PC-3 (cell line): ENCODE measurements at regions not wholly inside any gene's neighbourhood (a gene's known extent, or its start where the extent isn't known, plus 50 kb on each side); places are given as distances from the start of the nearest gene placed in this dataset.

Experiments
- ATAC-seq: fragments of 200-7000 bp; cut with Tn5 transposase; 2 replicates; pipeline ENCODE4 v1.9.1; 2020; ENCODE audit warnings: mild to moderate bottlenecking, moderate library complexity
- BruUV-seq: library from RNA; stranded (reverse); fragments of 400-500 nt; replicated peaks from 2 replicates; lab custom pipeline; 2021; lab: Mats Ljungman, UMichigan
- CTCF ChIA-PET: fragments of 300-600 bp; sonication (Branson Sonifier 250); formaldehyde crosslinking; loops from one replicate; lab custom pipeline; 2022; ENCODE audit warnings: antibody characterized with exemption; lab: Charles Lee
- POLR2A ChIA-PET: fragments of 300-600 bp; sonication (Branson Sonifier 250); formaldehyde crosslinking; loops from one replicate; lab custom pipeline; 2022; ENCODE audit warnings: antibody characterized with exemption; ENCODE audit not compliant: unreplicated experiment; lab: Charles Lee
- DNase-seq: peaks from one replicate; pipeline ENCODE4 v3.0.0-alpha.2; 2015
- H2AFZ ChIP-seq: fragments of 300-600 bp; sonication (generic); 2 replicates; pipeline ENCODE4 v1.6.0; 2016; ENCODE audit warnings: antibody characterized with exemption, low read length
- H3F3A ChIP-seq: fragments of 300-600 bp; sonication (generic); one replicate; pipeline ENCODE4 v1.6.0; 2017; ENCODE audit warnings: antibody characterized with exemption, low read length, control low read depth, mild to moderate bottlenecking; ENCODE audit not compliant: unreplicated experiment
- H3K27ac ChIP-seq: fragments of 300-600 bp; sonication (generic); 2 replicates; pipeline ENCODE4 v1.5.1; 2016; ENCODE audit warnings: mild to moderate bottlenecking, low read length
- H3K27me3 ChIP-seq: fragments of 300-600 bp; sonication (generic); 2 replicates; pipeline ENCODE4 v1.6.1; 2016; ENCODE audit warnings: low read length, mixed read lengths
- H3K36me3 ChIP-seq: fragments of 300-600 bp; sonication (generic); 2 replicates; pipeline ENCODE4 v1.6.1; 2016; ENCODE audit warnings: low read depth, mixed run types, low read length, mixed read lengths
- H3K4me1 ChIP-seq: fragments of 300-600 bp; sonication (generic); 2 replicates; pipeline ENCODE4 v1.5.1; 2016; ENCODE audit warnings: low read length; ENCODE audit not compliant: insufficient read depth
- H3K4me2 ChIP-seq: fragments of 300-600 bp; sonication (generic); 2 replicates; pipeline ENCODE4 v1.6.0; 2016; ENCODE audit warnings: low read length
- H3K4me3 ChIP-seq: fragments of 300-600 bp; sonication (generic); 2 replicates; pipeline ENCODE4 v1.5.1; 2016; ENCODE audit warnings: mild to moderate bottlenecking, low read length, mixed read lengths
- H3K79me2 ChIP-seq: fragments of 300-600 bp; sonication (generic); 2 replicates; pipeline ENCODE4 v1.6.1; 2017; ENCODE audit warnings: low read length, mixed read lengths
- H3K9ac ChIP-seq: fragments of 300-600 bp; sonication (generic); 2 replicates; pipeline ENCODE4 v1.6.0; 2016; ENCODE audit warnings: mild to moderate bottlenecking, low read length
- H3K9me2 ChIP-seq: fragments of 300-600 bp; sonication (generic); replicated peaks from 2 replicates; pipeline ENCODE4 v1.6.1; 2016; ENCODE audit warnings: mixed run types, low read length, mixed read lengths
- H3K9me3 ChIP-seq: fragments of 300-600 bp; sonication (generic); 2 replicates; pipeline ENCODE4 v1.6.1; 2016; ENCODE audit warnings: low read length, mixed read lengths
- H4K20me1 ChIP-seq: fragments of 300-600 bp; sonication (generic); 2 replicates; pipeline ENCODE4 v1.6.1; 2016; ENCODE audit warnings: low read length, mixed read lengths
- EZH2 ChIP-seq: fragments of 300-600 bp; sonication (generic); IDR thresholded peaks from one replicate; pipeline ENCODE4 v1.6.1; 2017; ENCODE audit warnings: antibody characterized with exemption, mild to moderate bottlenecking, low read length; ENCODE audit not compliant: unreplicated experiment
- EZH2phosphoT487 ChIP-seq: fragments of 300-600 bp; sonication (generic); IDR thresholded peaks from 2 replicates; pipeline ENCODE4 v1.6.1; 2018; ENCODE audit warnings: mild to moderate bottlenecking, antibody characterized with exemption, low read length, borderline replicate concordance
- intact Hi-C: fragments of 100-400 bp; cut with micrococcal nuclease; formaldehyde crosslinking; loops from 2 replicates; pipeline ENCODE4 v1.9.0; 2023
- TF ChIP-seq, protein P1 (sequence below): fragments of 300-600 bp; sonication (generic); conservative IDR thresholded peaks from 2 replicates; pipeline ENCODE4 v1.5.1; 2017; ENCODE audit warnings: antibody characterized with exemption, low read depth, mild to moderate bottlenecking, low read length

DNA sequence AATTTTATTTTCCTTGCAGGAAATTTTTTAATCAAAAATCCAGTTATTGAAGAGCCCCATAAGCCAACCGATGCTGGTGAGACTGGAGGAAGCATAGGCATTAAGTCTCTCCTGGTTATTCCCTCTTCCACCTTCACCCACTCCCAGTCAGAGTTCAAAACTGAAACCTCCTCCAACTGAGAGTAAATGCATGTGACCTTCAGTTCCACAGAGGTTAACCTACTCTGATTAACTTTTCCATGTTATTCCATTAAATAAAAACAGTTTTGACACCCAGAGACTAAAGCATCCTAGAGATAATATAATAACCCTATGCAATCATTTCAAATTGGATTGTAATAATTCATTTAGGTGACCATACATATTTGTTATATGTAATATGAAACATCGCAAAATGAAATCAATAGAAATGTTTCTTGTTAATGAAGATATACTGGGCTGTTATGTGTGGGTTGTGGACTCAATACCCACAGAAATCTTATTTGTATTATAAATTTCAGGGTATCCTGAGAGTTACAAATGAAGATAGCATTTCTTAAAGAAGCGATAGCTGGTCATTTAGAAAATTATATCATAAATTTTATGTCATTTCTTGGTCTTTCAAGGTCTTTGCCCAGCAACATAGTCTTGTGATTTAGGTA, 376.5 kb downstream of the SETD4 start:
- no peaks in the 10 kb centered on the region for H3K9me3 ChIP-seq
- no peaks in the 10 kb centered on the region for H4K20me1 ChIP-seq
- H3K4me3 ChIP-seq = no peak overlapping the region
- no peak overlapping the region for H3K9ac ChIP-seq
- BruUV-seq = no TSS peak
- H3K27me3 ChIP-seq = no peaks in the 10 kb centered on the region
- H3K79me2 ChIP-seq = no peaks in the 10 kb centered on the region
- POLR2A ChIA-PET = no interaction called here
- H3K4me2 ChIP-seq = no peak overlapping the region
- H3K36me3 ChIP-seq = no peaks in the 10 kb centered on the region
- H3K27ac ChIP-seq = no peak overlapping the region
- no peaks in the 10 kb centered on the region for H3K9me2 ChIP-seq
- TF ChIP-seq EZH2phosphoT487 (no peak), EZH2 (no peak)
- TF ChIP-seq, protein P1, sequence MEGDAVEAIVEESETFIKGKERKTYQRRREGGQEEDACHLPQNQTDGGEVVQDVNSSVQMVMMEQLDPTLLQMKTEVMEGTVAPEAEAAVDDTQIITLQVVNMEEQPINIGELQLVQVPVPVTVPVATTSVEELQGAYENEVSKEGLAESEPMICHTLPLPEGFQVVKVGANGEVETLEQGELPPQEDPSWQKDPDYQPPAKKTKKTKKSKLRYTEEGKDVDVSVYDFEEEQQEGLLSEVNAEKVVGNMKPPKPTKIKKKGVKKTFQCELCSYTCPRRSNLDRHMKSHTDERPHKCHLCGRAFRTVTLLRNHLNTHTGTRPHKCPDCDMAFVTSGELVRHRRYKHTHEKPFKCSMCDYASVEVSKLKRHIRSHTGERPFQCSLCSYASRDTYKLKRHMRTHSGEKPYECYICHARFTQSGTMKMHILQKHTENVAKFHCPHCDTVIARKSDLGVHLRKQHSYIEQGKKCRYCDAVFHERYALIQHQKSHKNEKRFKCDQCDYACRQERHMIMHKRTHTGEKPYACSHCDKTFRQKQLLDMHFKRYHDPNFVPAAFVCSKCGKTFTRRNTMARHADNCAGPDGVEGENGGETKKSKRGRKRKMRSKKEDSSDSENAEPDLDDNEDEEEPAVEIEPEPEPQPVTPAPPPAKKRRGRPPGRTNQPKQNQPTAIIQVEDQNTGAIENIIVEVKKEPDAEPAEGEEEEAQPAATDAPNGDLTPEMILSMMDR = no peak
- no peak for ATAC-seq
- intact Hi-C loops = no loop called here
- DNase-seq = no peak
- no peaks in the 10 kb centered on the region for H3K4me1 ChIP-seq
- H2AFZ ChIP-seq = no peak overlapping the region
- H3F3A ChIP-seq = no peaks in the 10 kb centered on the region
- CTCF ChIA-PET = no interaction called here

DNA sequence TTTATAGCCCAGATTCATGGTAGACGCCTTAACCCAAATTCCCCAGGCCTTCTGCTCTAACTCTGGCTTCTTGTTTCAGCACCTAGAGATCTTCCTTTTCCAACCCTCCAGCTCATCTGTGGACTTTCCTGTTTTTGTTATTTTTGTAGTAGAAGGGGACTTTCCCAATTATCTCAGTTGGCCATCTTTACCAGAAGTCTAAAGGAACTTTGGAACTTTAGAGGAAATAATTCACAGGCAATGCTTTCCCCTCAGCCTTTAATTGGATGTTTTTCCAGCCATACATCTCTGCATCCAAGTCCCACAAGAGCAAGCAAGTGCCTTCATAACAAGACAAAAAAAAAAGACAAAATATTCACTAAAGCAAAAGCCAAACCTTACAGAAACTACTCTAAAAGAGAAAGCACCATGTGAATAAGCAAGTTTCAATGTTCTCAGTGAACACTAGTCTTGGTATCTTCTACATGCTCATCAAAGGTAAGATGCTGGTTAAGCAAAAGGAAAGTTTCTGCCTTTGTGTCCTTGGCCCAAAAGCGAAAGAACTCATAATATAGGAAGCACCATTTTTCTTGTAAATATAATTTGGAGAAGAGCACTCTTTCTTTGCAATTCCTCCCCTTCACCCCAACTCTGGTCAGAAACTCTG, 377.3 kb downstream of the SETD4 start:
- POLR2A ChIA-PET = no interaction called here
- TF ChIP-seq, protein P1 = no peak
- TF ChIP-seq EZH2phosphoT487 (no peak), EZH2 (no peak)
- H3K9me2 ChIP-seq = no peaks in the 10 kb centered on the region

DNA sequence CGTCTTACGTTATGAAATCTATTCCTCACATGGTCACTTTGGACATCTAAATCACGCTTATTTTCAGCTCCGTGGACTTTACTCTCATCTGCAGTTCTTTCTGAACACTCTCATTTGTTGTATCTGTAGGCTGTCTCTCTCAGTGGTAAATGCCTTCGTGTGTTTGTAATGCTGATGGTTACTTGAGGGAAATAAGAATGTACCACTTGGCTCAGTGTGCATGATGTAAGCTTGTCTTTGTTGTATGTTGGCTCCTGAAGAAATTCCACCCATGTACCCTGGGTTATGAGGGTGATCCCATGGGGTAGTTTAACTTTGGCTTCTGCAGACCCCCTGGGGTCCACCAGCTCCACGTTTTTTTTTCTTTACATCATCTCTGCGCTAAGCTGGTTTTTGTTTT, 378.4 kb downstream of the SETD4 start:
- Histone ChIP-seq H3F3A (no peaks in the 10 kb centered on the region), H3K27me3 (no peaks in the 10 kb centered on the region), H3K4me1 (0 out of 2 replicates have a peak, but pooled peaks cover 7% of the 10 kb centered on the region), H3K9ac (no peak overlapping the region), H3K79me2 (no peaks in the 10 kb centered on the region), H2AFZ (no peak overlapping the region), H3K27ac (no peak overlapping the region), H3K4me3 (no peak overlapping the region), H3K9me3 (no peaks in the 10 kb centered on the region), H3K36me3 (no peaks in the 10 kb centered on the region), H3K9me2 (no peaks in the 10 kb centered on the region), H3K4me2 (no peak overlapping the region), H4K20me1 (no peaks in the 10 kb centered on the region)
- intact Hi-C loops = no loop called here
- TF ChIP-seq, protein P1 = no peak
- no peak for TF ChIP-seq EZH2
- no peak for TF ChIP-seq EZH2phosphoT487
- POLR2A ChIA-PET = no interaction called here
- ATAC-seq (no peak), DNase-seq (no peak)
- CTCF ChIA-PET = no interaction called here
- no TSS peak for BruUV-seq

More for the DNA sequence above, 377.3 kb downstream of the SETD4 start:
- no peak overlapping the region for H3K4me2 ChIP-seq
- H3F3A ChIP-seq = no peaks in the 10 kb centered on the region
- DNase-seq (no peak), ATAC-seq (no peak)
- H3K27me3 ChIP-seq = no peaks in the 10 kb centered on the region
- H3K4me3 ChIP-seq = no peak overlapping the region
- CTCF ChIA-PET = no interaction called here
- no peak overlapping the region for H2AFZ ChIP-seq
- H3K27ac ChIP-seq = no peak overlapping the region
- no peaks in the 10 kb centered on the region for H3K4me1 ChIP-seq
- H3K9ac ChIP-seq = no peak overlapping the region
- no peaks in the 10 kb centered on the region for H3K36me3 ChIP-seq
- no peaks in the 10 kb centered on the region for H3K79me2 ChIP-seq
- H4K20me1 ChIP-seq = no peaks in the 10 kb centered on the region
- intact Hi-C loops = no loop called here
- no TSS peak for BruUV-seq
- no peaks in the 10 kb centered on the region for H3K9me3 ChIP-seq
